Endothelial cell of hepatic sinusoid (primary cell): ENCODE measurements at regions not wholly inside any gene's neighbourhood (a gene's known extent, or its start where the extent isn't known, plus 50 kb on each side); places are given as distances from the start of the nearest gene placed in this dataset.

Experiments used
- in situ Hi-C: cut with HindIII; loops from 2 replicates; pipeline ENCODE4 v1.10.0; 2017; ENCODE audit warnings: low sequenced_read_pairs

DNA sequence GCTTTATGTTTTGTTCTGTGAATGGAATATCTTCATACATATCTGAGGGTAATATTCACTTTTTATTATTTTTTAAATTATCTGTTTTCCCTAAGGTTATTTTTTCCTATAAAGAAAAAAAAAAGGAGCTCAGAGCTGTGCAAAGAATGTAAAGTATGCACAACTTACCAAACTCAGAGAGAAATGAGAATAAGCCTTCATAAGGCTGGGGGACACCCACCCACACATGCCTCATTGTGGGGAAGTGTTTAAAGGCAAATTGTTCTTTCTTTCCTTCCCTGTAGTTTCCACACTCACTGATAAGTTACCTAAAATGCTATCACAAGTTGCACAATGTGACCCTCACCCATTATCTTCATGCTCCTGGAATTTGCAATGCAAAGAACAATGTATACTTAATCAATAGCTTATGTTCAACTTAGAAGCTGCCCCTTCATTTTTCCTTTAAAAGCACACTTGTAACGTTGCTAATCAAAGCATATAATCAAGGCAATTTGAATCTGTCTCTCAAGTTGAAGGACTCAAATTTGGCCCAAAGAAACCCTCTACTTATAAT, 108.1 kb downstream of the GNAT3 start:
- in situ Hi-C loops: loop anchor here (5.0 kb wide), 1 partner anchor 271 kb away; the partner anchor contains the start of gene GNAI1

DNA sequence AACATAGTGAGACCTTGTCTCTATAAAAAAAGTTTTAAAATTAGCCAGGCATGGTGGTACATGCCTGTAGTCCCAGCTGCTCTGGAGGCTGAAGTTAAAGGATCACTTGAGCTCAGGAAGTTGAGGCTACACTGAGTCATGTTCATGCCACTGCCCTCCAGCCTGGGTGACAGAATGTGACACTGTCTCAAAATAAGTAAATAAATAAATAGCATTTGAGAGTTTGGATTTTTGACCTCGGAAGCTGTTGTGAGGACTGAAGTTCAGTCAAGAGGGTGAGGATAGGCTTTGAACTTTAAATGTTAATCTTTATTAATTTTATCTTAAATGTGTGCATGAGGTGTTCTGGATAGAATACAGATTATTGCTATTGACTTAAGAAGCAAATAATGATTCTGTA, 110.2 kb downstream of the GNAT3 start:
- in situ Hi-C loops: loop anchor here (5.0 kb wide), 1 partner anchor 269 kb away; the partner anchor contains the start of gene GNAI1

DNA sequence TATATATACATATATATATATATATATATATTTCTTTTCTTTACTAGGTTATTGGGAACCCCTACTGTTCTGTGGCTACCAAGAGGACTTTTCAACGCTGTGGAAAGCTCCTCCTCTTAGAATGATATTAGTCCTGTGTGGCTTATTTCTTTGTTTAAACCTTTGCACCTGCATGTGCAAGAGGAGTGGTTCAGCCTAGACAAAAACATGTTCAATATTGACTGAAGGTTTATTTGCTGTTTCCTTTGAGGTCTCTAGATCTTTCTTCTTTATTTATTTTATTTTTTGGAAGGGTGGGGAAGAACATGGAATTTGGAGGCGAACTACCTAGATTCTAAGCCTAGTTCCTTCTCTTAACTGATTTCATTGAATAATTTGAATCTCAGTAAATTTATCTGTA, 118.1 kb downstream of the GNAT3 start:
- in situ Hi-C loops: no loop called here

DNA sequence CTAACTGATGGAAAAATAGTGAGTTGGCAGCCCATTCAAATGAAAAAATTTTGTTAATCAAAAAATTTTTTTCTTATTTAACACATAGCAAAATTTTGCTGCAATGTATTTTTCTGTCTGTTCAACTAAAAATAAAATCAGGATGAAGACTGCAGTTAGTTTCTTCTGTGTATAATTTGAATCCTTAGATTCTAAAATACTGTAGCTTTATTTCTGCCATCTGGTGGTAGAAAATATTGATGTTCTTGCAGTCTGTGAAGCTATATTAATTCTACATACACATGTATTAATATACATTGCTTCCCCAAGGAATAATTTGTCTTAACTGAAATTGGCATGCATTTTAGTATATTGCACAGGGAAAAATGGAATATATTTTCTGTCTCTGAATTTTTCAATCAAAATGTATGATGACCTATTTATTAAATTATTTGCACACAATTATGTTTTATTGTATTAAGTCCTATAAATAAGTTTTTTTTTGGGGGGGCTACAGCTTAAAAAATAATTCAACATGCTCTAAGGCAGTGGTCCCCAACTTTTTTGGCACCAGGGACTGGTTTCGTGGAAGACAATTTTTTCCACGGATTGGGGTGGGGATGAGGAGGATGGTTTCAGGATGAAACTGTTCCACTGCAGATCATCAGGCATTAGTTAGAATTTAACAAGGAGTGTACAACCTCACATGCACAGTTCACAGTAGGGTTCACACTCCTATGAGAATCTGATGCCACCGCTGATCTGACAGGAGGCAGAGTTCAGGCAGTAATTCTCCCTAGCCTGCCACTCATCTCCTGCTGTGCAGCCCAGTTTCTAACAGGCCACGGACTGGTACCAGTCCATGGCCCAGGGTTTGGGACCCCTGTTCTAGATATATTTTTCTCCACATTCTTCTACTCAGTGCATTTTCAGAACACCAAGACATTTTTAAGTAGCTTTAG, 119.4 kb downstream of the GNAT3 start:
- in situ Hi-C loops: no loop called here

DNA sequence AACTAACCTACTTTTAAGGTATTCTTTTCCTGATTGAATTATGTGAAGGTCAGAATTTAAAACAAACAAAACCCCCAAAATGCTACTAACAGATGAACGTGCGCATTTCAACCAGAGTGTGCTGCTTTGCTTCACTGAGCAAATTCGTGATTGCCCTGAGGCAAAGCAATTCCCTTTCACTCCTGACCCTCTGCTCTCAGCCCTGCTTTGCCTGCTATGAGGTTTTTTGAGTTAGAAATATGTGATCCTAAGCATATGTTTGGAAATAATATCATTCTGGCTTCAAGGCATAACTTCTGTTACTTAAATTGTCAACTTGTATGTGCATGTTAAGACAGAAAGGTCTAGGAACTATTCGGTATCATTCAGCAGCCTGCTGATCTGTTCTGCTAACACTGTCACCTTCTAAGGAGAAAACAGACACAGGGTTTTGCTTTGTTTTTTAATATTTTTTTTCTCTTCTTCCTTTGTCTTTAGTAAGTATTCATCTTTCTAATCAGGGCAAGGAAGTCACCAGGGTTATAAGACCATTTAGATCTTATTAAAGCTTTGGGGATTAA, 124.2 kb downstream of the GNAT3 start:
- in situ Hi-C loops: loop anchor here (5.0 kb wide), 1 partner anchor 105 kb away; no protein-coding TSS in a partner anchor

DNA sequence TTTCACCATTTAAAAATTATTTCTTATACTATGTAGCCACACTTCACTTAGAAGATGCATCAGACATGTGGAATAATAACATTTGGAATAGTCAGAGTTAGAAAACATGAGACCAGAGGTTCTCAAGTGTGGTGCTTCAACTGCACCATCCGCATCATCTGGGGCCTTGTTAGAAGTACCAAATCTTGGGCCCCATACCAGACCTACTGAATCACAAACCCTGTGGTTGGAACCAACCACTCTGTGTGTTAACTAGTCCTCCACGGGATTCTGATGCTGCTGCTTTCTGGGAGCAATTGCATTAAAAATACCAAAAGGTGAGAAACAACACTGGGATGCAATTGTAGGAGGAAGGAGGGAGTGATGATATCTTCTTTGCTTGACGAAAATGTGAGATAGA, 125.2 kb downstream of the GNAT3 start:
- in situ Hi-C loops: loop anchor here (5.0 kb wide), 1 partner anchor 104 kb away; no protein-coding TSS in a partner anchor

DNA sequence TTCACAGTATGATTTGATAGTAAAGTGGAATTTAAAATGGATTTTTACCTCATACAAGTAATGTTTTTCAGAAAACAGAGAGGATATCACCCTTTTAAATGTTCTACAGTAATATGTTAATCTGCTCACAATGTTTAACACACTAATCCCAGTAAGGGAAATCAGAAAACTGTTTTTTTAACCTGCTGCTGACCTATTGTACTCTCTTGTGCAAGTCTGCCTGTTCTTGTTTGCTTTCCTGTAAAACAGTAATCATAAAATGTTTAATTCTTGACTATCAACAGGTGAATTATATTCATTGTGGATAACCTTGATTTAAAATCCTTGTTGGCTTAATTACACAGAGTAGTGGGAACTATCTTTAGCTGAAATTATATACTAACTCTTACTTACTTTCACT, 126.4 kb downstream of the GNAT3 start:
- in situ Hi-C loops: loop anchor here (5.0 kb wide), 1 partner anchor 103 kb away; no protein-coding TSS in a partner anchor

DNA sequence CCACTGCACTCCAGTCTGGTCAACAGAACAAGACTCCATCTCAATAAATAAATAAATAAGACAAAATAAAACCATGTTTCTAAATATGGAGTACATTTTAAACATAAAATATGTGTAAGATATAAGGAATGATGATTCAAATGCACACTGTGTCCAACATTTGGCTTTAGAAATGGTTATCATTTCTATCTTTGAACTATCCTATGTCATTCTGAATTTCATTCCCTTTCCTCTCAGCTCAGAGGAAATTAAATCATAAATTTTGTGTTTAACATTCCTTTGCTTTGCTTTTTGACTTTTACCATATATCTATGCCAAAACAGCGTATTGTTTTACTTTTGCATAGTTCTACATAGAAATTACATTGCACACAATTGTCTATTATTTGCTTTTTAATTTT, 130.9 kb downstream of the GNAT3 start:
- in situ Hi-C loops: no loop called here

DNA sequence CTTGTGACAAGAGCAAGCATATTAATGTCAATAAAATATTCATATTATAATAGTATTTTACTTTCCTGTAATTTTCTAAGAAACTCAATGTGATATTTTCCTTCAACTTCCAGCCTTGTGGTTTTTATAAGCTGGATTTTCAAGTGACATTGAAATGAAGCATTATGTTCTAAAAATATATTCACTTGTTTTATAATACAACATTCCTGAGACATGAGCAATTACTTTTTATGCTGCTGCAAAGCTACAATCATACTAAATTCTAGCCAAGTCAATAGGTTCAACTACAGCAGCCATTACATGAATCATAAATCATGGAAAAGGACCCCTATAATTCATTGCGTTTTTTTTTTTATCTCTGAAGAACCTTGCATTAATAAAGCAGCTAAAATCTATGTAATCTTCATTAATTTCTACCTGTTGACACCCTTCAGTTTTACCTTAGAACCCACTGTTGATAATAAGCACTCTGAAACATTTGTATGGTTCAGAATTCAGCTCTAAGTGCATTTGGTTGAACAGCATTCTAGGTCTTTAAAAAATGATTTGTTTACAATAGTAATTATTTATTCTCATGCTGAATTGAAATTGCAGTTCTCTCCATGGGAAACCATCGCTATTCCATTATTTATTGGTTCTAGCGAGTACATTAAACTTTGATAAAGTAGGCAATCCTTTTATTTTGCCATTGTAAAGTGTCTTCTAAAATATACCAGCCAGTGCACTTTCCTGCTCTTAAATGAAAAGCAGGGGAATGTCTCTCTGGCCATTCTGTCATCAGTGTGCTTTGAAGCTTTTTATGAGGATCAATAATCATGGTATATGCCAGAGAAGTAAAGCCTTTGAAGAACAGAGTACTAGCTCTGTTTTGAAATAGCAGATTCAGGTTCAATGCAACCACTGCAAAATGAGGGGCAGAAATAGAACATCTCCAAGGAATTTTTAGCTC, 132.6 kb downstream of the GNAT3 start:
- in situ Hi-C loops: no loop called here

DNA sequence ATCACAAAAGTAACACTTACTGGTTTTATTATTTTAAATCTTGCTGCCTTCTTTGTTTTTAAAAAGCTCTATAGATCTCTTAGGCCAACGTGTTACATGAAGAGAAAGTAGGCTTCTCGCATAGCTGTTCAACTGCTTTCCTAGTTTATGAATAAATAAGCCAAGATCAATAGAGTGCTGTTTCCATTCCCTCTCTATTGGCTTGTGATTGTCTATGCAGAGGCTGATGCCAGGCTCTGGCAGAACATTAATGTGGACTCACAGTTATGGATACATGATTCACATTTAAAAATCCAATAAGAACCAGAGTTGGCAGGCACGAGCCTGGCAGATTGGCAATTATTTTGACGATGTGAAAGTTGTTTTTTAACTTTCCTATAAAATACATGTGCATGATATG, 137.5 kb downstream of the GNAT3 start:
- in situ Hi-C loops: no loop called here

DNA sequence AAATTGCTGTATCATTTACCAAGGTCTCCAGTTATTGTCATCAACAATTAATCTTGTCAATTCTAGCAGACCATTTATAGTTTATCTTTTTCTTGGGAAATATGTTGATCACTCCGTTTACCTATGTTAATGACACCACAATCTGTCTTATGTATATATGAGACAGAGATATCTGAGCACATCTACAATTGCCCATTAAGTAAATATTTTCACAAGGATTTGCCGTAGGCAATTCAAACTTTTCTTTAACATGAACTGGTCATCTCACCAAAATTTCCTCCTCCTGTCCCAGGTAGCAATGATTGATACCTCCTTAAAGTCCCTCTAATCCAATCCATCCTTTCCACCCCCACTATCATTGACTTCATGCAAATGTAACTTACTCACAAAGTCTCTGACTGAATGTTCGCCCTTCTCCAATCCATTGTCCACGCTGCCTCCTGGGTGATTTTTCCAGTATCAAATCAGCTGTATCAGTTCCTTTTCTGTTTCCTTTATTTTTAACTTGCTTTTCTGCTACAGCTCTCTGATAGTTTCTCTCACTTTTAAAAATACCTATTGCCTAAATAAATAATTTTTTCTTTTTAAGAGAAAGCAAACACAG, 138.3 kb downstream of the GNAT3 start:
- in situ Hi-C loops: no loop called here

DNA sequence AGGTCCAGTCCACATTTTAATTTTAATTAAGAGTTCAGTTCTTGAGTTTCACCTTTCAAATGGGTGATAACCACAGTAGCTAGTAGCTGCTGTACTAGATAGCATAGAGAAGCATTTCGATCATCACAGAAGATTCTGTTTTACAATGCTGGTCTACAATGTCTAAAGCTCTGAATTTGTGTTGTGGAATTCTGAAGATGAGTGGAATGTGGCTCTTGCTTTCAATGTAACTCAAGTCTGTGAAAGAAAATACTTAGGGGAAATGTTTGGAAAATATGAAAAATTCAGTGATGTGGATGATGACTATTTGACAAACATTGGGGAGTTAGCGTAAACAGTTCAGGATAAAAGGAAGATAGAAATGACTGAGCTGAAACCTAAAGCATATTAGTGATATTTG, 139.4 kb downstream of the GNAT3 start:
- in situ Hi-C loops: no loop called here

DNA sequence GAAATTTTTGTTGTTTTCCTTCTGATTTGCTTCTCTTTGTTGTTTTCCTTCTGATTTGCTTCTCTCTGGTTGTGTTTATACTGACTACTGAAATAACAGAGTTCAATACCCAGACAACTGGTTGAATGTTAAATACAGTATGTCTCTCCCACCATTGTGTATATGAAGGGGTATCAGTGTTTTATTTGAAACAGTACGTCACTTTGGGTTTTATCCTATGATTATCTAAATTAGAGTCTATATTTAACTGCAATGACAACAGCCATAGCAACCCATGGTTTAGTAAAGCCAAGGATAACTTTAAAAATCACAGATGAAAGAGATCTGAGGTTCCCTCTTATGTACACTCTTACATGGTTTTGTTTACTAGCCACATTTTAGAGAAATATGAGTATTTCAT, 141.3 kb downstream of the GNAT3 start:
- in situ Hi-C loops: no loop called here

DNA sequence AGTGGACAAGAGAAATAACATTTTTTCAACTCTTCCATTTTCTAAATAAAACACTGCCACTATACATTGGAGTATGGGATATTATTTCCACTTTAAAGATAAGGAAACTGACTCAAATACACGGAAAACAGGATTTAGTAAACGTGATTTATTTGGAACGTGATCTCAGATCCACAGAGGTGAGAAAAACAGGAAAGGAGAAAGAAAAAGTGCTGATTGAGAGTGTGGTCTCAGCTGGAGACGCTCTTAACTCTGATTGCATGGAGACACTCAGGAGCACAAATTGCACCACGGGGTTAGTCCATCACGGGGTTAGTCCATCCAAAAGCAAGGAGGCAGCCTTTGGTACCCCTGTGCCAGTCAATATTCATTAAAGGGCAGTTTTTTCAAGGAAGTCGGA, 142.5 kb downstream of the GNAT3 start:
- in situ Hi-C loops: no loop called here

DNA sequence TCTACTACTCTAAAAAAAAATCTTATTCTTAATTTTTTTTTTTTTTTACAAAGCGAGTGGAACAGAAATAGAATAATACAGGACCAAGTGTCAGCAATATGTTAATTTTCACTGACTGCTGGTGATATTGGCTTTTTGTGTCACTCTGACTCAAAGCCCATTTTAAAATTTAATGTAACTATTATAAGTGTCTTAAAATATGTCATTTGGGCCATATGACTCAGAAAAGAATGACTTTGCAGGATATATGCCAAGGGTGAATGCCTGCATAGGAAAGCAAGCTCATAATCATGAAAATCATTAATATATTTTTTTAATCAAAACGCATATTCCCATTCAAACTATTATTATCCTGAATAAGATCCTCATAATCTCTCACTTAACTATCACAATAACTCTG, 149.2 kb downstream of the GNAT3 start:
- in situ Hi-C loops: no loop called here

DNA sequence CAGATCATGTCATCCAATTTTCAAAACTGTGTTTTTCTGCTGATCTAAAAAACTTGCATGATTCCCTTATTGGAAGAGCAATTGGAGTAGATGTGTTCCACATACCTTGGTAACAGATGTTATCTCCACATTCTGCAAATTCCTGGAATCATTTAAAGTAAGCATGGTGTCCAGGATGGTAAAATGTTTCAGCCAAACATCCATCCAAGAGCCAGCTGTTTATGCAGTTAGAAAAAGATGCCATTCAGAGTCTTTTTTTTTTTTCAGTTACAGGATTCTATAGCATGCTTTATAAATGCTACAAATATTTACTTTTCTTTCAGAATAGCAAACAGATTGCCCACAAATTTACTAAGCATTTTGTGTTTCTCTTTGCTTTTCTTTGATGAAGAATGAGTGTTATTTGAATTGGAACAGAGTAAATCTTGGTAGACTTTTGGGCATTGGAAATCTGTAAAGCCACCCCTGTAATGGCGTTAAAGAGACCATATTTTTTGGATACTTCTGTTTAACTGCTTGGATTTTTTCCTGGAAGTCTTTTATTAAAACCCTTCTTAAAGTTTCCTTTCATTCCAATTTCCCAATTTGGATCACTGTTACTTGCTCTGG, 149.8 kb downstream of the GNAT3 start:
- in situ Hi-C loops: no loop called here

DNA sequence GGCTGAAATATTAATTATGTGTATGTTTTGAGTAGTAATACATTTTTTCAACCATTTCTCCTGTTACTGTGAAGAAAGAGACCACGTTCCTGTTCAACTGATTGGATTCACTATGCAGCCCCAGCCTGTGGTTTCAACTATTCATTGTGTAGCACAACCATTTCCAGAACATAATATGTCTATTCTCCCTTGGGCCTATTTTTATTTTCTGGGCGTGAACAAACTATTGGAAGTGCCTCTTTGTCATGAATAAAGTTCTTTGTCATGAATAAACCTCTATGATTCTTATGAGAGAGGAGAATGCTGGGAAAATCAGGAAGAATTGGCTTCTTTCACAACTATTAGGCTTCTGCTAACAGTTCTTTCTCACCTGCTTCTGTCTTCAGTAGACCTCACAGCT, 152.4 kb downstream of the GNAT3 start:
- in situ Hi-C loops: no loop called here

DNA sequence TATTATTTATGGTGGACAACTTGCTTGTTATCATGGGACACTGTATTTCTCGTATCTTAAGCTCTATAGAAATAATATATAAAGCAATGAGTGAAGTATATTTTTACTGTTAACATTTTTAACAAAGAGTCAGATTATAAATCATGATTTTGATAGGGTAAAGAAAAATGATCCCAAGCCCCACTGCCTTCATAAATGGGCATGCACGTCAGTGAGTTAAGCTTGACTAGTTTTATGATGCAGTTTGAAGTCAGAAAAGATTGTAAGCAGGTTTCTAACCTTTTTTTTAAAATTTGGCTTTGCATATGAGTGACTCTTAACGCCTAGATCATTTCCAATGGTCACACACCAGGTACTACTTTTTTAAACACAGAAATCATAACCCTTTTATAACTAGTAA, 152.8 kb downstream of the GNAT3 start:
- in situ Hi-C loops: no loop called here

DNA sequence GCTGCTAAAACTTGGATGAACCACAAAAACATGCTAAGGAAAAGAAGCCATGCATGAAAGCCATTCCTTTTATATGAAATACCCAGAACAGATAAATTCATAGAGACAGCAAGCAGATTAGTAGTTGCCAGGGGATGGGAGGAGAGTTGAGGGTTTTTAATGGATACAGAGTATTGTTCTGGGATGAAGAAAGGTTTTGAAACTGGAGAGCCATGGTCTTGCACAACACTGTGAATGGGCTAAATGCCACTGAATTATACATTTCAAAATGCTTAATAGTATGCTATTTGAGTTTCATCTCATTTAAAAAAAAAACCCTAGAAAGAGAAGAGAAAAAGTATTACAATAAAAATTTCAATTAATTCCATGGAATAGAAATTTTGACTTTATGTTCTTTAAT, 154.3 kb downstream of the GNAT3 start:
- in situ Hi-C loops: no loop called here

DNA sequence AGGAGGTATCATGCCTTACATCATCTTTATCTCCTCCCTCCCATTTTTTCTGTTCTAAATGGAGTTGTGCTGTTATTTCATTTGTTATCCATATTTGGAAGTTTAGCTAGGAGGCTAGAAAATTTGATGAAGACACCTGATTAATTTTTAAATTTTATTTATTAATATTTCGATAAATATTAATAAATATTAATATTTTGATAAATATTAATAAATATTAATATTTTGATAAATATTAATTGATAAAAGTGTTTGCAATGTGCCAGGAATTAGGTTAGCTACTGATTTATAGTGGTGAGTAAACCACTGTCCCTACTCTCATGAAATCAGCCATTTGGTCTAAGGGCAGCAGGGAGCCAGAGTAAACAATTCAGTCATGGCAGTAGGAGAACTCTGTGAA, 161.4 kb downstream of the GNAT3 start:
- in situ Hi-C loops: no loop called here
